ENCODE measurements at regions not wholly inside any gene's neighbourhood (a gene's known extent, or its start where the extent isn't known, plus 50 kb on each side); places are given as distances from the start of the nearest gene placed in this dataset.
"Not testable (repeated sequence)": the region's sequence is repeated elsewhere in the genome, so short reads cannot be mapped to it uniquely, and the experiment has no call there.

GRCh38 chr16:31581065-31581464 is 53.4 kb downstream of the AHSP start:
- DNase-seq (ENCODE audit: low read depth in 3 of 3), result not testable (repeated sequence)

DNA sequence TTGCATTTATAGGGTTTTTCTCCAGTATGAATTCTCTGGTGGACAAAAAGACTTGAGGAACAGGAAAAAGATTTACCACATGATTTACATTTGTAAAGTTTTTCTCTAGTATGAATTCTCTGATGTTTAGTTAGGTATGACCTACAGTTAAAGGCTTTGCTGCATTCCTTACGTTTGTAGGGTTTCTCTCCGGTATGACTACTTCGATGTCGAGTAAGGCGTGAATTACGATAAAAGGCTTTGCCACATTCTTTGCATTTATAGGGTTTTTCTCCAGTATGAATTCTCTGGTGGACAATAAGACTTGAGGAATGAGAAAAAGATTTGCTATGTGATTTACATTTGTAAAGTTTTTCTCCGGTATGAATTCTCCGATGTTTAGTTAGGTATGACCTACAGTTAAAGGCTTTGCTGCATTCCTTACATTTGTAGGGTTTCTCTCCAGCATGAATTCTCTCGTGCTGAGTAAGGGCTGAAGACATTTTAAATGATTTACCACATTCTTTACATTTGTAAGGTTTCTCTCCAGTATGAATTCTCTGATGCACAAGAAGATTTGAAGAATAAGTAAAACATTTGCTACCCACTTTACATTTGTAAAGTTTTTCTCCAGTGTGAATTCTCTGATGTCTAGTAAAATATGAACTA is 74.2 kb downstream of the AHSP start:
- not testable (repeated sequence) for DNase-seq (ENCODE audit: low read depth in 3 of 3)

DNA sequence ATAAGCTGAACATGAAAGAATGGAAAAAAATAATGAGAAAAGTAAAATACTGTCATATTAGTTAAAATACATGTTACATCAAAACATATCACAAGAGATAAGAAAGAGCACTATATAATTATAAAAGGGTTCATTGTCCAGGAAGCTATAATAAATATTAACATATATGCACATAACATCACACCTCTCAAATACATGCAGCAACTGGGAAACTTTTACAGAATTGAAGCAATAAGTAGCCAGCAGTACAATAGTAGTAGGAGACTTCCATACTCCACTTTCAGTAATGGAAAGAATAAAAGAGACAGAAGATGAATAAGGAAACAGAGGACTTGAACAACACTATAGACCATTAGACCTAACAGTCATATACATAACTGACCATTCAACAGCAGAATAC is 90.4 kb downstream of the AHSP start:
- DNase-seq (ENCODE audit: low read depth in 3 of 3), result no peak

GRCh38 chr16:31636433-31636832 is 108.7 kb downstream of the AHSP start:
- no peak for DNase-seq (ENCODE audit: low read depth in 3 of 3)

DNA sequence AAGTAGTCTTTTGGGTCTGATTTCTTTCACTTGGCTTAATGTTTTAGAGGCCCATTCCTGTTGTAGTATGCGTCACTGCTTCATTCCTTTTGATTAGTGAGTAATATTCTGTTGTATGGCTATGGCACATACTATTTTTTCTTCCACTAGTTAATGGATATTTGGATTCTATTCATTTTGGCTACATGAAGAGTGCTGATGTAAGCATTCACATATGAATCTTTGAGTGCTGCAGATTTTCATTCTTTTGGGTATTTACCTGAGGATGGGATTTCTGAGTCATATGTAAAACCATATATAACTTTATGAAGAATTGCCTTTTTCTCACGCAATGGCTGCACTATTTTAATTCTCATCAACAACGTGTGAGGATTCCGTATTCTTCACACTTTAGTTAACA is 113.6 kb downstream of the AHSP start:
- DNase-seq (ENCODE audit: low read depth in 3 of 3), result no peak

- DNase-seq (ENCODE audit: low read depth in 3 of 3), result not testable (repeated sequence)
Observed at GRCh38 chr16:31655674-31656073, 128.0 kb downstream of the AHSP start.

DNA sequence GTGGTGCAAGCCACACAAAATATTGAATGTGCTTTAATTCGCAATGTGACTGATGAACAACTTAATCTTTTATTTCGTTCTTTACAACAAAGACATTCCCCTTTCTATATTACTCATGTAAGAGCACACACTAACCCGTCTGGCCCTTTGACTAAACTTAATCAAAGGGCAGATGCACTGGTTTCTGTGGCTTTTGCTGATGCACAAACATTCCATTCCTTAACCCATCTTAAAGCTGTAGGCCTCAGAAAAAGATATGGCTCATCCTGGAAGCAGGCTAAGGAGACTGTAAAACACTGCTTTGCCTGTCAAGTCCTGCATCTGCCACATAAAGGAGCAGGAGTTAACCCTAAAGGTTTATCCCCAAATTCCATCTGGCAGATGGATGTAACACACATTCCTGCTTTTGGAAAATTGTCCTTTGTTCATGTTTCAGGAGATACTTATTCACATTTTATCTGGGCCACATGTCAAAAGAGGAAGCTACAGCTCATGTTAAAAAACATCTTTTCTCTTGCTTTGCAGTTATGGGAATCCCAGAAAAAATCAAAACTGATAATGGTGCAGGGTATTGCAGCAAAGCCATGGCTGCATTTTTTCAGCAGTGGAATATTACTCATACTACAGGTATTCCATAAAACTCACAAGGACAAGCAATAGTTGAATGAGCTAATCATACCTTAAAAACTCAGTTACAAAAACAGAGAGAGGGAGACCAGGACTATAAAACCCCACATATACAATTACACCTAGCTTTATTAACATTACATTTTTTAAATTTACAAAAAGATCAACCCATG is 137.2 kb downstream of the AHSP start:
- DNase-seq (ENCODE audit: low read depth in 3 of 3), result no peak

GRCh38 chr16:31674686-31675085 is 147.0 kb downstream of the AHSP start:
- DNase-seq (ENCODE audit: low read depth in 3 of 3), result no peak

DNA sequence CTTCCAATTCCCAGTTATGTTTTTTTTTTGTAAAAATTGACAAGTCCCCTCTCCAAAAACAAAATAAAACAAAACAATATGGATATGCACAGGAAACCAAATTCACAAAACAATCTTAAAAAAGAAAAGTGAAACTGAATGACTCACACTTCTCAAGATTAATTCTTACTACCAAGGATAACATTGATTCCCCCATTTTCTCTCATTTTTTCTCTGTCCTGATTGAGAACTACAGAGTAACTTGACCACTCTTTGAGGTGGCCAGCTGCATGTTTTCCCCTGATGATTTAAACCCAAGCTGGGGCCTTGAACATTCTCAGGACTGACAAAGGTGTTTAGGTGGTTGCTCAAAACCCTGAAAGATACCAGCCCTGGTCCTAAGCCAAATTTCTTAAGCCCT is 149.0 kb downstream of the AHSP start:
- no peak for DNase-seq (ENCODE audit: low read depth in 3 of 3)

DNA sequence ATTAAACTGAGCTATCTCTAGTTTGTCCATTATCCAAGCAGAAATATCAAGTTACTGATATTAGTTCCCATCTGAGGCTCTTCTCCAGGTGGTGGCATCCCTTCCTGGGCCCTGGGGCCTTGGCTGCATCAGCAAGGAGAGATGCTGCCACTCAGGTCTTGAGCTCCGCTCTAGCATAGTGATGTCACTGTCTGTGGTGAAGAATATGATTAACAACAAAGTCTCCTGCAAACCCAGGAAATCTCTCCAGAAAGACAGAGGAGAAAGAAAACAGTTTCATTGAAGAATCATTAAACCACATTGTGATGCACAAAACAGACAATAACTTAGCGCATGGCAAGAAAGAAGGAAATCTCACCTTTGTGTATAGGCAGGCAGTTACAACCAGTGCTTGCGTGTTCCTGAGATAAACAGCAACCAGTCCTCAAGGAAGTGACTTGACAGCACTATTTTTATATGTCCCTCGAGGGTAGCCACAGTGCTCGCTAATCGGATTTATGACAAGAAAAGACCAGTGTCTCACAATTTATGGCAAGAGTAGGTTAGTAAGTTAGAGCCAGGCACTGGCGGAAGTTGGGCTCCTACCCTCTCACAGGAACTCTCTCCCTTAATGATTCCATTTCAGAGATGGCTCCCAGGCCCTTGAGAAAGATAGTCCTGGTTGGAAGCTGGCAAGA is 151.1 kb downstream of the AHSP start:
- DNase-seq (ENCODE audit: low read depth in 3 of 3), result no peak

DNA sequence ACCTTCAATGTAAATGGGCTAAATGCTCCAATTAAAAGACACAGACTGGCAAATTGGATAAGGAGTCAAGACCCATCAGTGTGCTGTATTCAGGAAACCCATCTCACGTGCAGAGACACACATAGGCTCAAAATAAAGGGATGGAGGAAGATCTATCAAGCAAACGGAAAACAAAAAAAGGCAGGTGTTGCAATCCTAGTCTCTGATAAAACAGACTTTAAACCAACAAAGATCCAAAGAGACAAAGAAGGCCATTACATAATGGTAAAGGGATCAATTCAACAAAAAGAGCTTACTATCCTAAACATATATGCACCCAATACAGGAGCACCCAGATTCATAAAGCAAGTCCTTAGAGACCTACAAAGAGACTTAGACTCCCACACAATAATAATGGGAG is 161.6 kb downstream of the AHSP start:
- DNase-seq (ENCODE audit: low read depth in 3 of 3), result not testable (repeated sequence)

- DNase-seq (ENCODE audit: low read depth in 3 of 3), result not testable (repeated sequence)
Observed at GRCh38 chr16:31692338-31692737, 164.6 kb downstream of the AHSP start.

DNA sequence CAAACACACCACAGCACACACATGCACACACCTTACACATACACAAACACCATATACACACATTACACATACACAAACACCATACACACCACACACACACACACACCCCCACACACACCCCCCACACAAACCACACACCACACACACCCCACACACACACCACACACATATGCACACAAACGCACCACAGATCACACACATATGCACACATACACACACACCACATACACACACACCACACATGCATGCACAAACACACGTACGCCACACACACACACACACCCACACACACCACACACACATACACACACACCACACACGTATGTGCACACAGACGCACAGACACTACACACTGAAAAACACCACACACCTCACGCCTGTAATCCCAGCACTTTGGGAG is 166.0 kb downstream of the AHSP start:
- no peak for DNase-seq (ENCODE audit: low read depth in 3 of 3)

GRCh38 chr16:31694461-31694860 is 166.8 kb downstream of the AHSP start:
- no peak for DNase-seq (ENCODE audit: low read depth in 3 of 3)

DNA sequence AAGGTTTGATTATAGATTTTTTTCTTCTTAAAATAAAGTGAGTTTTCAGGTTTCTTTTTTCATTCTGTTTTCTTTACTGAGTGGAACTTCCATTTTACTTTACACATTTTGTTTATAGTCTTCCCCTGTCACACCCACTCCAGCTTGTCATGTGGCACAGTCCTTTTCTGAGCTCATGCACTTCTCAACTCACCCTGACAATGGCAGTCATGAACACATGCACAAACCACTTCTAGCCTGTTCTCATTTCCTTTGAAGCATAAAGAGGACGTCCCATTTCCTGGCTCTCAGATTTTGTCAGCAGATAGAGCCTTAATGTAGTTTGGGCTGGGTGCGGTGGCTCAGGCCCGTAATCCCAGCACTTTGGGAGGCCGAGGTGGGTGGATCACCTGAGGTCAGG is 168.0 kb downstream of the AHSP start:
- DNase-seq (ENCODE audit: low read depth in 3 of 3), result no peak

DNA sequence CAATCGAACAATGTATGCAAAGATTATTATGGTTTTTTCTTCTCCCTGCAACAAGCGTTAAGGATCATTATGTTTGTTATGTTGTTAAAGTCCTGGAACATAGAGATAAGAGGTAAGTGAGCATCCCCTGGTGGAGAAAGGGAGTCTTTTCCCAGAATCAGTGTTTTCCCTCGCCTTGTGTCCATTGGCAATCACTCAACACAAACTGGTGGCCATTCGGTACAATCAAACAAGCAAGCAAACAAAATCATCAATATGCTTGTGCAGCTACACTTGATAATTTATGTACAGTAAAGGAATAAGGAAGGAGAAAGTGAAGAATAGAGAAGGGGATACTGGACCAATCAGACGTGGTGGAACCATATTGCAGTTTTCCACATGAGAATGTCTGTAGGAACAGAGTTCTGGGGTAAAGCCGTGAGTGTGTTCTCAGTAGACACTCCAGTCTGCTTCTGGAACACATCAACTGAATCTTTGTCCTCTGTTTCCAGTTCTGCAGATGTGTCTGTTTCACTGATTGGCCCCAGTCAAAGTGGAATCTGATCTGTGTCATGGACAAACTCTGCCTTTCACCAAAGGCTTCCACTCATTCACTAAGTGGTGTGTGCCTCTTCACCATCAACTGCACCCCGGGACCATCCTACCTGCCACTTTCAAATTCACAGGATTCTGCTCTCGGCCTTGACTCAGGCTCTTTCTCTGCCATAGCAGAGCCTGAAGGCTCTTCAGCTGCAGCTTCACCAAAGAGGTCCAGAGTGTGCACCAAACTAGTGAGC is 169.5 kb downstream of the AHSP start:
- DNase-seq (ENCODE audit: low read depth in 3 of 3), result no peak

GRCh38 chr16:31697744-31698125 is 170.0 kb downstream of the AHSP start:
- DNase-seq (ENCODE audit: low read depth in 3 of 3), result no peak

DNA sequence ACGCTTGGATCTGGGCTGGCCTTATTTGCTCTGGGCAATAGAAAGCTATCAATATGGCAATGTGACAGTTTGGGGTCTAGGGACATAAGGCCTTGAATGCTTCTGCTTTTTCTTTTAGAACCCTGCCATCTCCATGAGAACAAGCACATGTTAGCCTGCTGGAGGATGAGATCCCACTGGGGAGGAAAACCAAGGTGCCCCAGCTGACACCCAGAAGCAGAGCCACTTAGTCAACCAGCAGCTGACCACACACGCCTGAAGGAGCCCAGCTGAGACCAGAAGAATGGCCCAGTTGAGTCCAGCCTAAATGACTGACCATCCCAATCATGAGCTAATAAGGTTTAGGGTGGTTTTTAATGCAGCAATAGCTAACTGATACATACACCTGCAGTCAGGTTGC is 171.2 kb downstream of the AHSP start:
- DNase-seq (ENCODE audit: low read depth in 3 of 3), result no peak

DNA sequence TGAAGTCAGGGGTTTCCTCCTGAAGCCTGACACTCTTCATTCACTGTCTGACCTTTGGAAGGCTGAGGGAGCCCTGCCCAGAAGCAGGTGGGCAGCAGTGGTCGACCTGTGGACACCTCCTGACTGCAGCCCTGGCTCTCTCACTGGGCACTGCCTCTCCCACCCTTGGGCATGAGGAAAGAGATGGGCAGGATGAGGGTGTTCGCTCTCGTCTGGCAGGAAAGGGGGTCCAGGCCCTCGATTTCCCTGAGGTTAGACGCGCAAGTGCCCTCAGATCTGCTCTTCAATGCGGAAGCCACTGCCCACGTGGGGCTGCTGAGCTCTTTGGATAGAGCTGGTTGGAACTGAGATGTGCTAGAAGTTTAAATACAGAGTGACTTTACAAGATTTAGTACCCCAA is 171.9 kb downstream of the AHSP start:
- no peak for DNase-seq (ENCODE audit: low read depth in 3 of 3)

DNA sequence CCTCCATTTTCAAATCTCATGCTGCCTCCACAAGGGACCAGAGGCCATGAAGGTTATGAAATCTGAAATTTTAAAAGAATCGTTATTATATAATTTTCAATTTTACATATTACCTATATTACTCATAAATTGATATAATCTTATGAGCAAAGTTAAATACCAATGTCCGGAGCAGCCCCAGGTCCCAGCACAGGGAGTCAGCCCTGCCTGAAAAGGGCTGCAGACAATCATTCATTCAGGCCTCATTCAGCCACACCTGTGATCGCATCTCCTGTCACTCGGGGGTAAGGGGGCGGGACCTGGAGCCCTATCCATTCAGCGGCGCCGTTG is 172.5 kb downstream of the AHSP start:
- no peak for DNase-seq (ENCODE audit: low read depth in 3 of 3)

- DNase-seq (ENCODE audit: low read depth in 3 of 3), result peak; percentile 61 to 89 (median 70)
Observed at GRCh38 chr16:31700530-31701388, 172.8 kb upstream of the ZNF267 start.
